ENCODE measurements at regions not wholly inside any gene's neighbourhood (a gene's known extent, or its start where the extent isn't known, plus 50 kb on each side); places are given as distances from the start of the nearest gene placed in this dataset.
A peak's percentile ranks its signal among the peaks of the same experiment; 100 is the strongest.

DNA sequence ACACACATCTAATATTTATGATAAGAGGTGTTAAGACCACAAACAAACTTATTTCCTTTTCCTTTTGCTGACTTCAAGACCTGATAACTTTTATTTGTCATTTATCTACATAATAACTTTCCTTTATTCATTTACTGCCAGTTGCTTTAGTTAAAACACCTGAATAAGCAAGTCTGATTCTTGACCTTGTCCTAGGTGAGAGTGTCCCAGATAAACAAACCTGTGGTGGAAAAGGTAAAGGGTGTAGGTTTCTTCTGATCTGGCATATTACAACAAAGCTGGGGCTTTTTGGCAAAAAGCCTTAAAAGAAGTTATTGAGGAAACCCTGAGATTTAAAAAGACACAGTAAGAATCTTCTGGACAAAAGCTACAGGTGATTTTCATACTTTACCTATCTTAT is 191.5 kb downstream of the ZBBX start:
- no peak for DNase-seq (ENCODE audit: low read depth, low spot score)

DNA sequence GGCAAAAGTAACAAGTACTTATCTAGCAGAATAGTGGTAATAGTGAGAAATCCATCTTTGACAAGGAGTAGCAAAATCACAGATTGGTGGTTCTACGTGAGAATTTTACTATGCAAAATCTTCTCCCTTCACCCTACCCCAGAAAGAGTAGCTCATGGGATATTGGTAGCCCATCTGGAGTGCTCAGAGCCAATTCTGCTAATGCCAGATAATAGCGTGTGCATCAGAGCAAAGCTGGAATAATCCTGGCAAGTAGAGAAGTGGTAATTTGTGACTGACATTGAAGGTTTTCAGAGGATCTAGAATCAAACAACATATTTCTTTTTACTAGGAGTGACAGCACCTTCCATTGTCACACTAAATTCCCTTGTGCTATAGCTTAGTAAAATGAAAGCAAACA is 192.9 kb downstream of the ZBBX start:
- no peak for DNase-seq (ENCODE audit: low read depth, low spot score)

- no peak for DNase-seq (ENCODE audit: low read depth, low spot score)
Observed at GRCh38 chr3:167184511-167184910, 195.6 kb downstream of the ZBBX start.

DNA sequence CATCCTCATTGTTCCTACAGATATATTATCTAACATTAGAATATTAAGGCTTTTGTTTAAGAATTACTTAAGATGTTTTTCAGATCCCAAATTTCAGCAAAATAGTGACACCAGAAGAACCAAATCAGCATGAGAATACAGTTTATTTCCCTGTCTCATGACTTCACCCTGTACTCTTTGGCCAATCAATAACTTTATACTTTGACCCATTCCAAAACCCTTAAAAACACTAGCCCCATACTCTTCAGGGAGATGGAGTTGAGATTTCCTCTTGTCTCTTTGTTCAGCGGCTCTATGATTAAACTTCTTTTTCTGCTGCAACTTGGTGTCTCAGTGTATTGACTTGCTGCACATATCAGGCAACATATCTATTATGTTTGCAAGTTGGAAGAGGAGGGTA is 207.7 kb downstream of the ZBBX start:
- DNase-seq (ENCODE audit: low read depth, low spot score): no peak

GRCh38 chr3:167167491-167167890 is 212.6 kb downstream of the ZBBX start:
- DNase-seq (ENCODE audit: low read depth, low spot score): no peak

GRCh38 chr3:167166594-167167253 is 213.4 kb downstream of the ZBBX start:
- no peak for DNase-seq (ENCODE audit: low read depth, low spot score)

GRCh38 chr3:167166012-167166411 is 214.1 kb downstream of the ZBBX start:
- DNase-seq (ENCODE audit: low read depth, low spot score): no peak

- DNase-seq (ENCODE audit: low read depth, low spot score): no peak
Observed at GRCh38 chr3:167163580-167163979, 216.5 kb downstream of the ZBBX start.

- DNase-seq (ENCODE audit: low read depth, low spot score): no peak
Observed at GRCh38 chr3:167162083-167162482, 218.0 kb downstream of the ZBBX start.

DNA sequence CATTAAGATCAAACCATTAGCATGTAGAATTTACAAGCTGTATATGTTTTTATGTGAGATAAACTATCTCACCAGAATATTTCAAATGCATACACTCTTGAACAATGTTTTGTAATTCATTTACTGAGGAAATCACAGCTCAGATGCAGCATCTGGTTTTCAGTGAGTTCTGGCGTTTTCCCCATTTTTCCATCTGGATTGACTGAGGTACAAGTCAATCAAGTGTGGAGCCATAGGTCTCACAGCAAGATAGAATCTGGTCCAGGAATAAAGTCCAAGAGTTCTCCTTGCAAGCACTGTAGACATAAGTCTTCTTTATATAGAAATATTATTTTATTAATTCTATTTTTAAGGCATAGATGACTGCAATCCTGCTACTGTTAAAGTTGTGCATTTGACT is 219.3 kb downstream of the ZBBX start:
- DNase-seq (ENCODE audit: low read depth, low spot score): no peak

DNA sequence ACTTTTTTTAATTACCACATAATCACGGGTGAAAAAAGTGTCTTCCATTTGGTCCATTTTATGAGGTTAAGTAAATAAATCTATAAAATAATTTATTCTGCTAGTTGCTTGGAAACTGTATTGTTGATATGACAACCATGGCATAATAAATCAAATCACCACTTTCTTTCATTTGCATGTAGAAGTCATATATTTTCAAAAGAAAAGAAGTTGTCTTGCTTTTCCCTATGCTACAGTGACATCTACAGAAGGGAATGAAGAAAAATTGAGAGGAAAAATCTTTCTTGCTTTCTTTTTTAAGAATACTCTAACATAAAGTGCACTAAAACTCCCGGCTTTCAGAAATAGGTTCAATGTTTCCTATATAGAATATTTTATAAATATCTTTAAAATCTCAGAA is 228.5 kb downstream of the ZBBX start:
- DNase-seq (ENCODE audit: low read depth, low spot score): no peak

DNA sequence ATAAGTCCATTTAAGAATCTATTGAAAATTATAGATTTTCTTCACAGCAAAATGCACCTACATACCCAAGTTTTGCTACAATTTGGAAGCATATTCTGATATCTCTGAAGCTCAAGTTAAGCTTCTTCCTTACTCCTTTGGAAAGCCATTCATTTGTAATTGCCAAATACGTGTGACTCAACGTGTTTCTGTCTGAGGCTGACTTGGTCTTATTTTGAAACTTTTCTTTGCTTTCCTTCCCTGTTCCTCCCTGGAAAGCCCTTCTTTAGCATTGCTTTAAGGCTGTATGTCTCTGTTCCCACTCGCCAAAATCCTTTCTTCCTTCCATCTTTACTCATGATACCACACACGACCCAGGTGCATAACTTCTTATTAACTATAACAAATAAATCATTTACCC is 232.0 kb downstream of the ZBBX start:
- no peak for DNase-seq (ENCODE audit: low read depth, low spot score)

DNA sequence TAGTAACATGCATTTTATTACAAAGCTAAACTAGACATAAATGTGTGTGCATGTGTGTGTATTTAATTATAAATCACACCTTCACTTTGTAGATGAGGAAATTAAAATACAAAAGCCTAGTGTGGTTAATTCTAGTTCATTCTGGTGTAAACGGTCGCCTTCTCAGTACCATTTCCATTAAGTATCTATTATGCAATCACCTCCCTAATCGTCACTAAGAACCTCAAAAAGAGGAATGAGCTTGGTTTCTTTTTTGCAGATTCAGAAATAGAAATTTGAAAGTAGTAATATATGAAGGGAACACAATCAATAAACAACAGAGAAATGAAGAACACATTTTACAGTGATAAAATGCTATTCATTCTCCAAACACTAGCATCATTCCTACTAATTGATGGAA is 233.2 kb downstream of the ZBBX start:
- no peak for DNase-seq (ENCODE audit: low read depth, low spot score)

DNA sequence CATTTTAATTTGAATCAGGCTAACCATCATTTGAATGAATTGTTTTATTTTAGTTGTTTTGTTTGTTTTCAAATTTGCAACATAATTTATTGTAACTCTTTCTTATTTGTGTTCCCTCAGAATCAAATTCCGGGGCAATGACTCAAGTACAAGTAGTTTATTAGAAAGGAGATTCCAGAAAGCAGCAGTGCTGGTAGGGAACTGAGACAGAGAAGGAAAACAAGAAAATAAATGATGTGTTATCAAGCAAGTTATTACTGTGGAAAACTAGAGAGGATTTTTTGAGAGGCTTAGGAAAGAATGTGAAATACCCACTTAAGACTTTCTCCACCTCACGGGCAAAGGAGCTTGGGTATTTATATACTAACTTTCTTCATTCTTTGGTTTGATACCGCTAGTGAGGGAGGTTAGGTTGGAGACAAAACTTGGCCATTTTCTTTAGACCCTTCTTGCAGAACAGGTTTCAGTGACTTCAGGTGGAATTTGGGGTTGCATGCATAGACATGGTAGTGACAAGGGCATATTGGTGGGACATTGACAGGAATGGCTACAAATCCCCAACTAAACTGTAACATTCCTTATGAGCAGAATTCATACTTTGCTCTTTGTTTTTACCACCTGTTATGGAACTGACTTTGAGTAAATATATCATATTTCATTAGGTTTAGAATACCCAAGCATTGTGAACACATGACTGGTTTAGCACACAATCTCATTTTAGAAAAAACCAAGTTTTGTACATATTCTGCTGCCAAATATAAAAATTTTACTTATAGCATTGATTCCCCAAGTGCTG is 254.3 kb downstream of the ZBBX start:
- no peak for DNase-seq (ENCODE audit: low read depth, low spot score)

DNA sequence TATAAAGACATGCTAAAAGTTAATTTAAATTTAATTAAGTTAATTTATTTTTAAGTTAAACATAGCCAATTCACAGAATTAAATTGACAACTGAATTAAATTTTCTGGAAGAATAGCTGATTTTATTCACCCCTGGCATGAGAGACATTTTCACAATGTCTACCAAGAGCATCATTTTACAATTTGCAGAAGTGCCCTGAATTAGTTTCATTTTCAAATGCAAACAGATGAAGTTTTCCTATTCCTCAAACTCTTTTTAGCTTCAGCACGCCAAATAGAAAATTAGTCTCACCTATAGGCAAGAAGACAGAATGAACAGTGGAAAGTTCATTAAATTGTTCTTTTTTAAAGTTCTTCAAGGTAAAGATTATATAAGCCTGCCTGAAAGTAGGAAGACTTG is 259.3 kb downstream of the ZBBX start:
- no peak for DNase-seq (ENCODE audit: low read depth, low spot score)

GRCh38 chr3:167116120-167116922 is 263.8 kb downstream of the ZBBX start:
- no peak for DNase-seq (ENCODE audit: low read depth, low spot score)

- DNase-seq (ENCODE audit: low read depth, low spot score): no peak
Observed at GRCh38 chr3:167115331-167115934, 264.7 kb downstream of the ZBBX start.

- DNase-seq (ENCODE audit: low read depth, low spot score): no peak
Observed at GRCh38 chr3:167114619-167115018, 265.5 kb downstream of the ZBBX start.

GRCh38 chr3:167113035-167113830 is 266.9 kb downstream of the ZBBX start:
- DNase-seq (ENCODE audit: low read depth, low spot score): no peak

GRCh38 chr3:167110901-167111300 is 269.2 kb downstream of the ZBBX start:
- DNase-seq (ENCODE audit: low read depth, low spot score): peak; percentile 59

DNA sequence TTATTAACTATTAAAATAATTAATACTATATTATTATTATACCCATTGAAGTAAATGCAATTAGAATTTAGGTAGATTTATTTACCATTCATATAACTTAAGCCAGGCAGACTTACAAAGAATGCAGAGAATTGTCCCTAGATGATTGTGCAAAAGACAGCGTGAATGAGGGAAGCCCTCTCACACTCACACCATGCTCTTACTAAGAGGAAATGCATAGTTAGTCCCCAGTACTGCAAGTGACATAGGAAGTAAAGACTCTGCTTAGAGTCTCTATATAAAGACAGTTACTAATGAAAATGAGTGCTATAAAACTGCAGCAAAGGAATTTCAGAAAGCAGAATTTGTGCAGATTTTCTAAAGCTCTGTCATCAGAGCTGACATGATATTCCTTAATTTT is 270.4 kb downstream of the ZBBX start:
- no peak for DNase-seq (ENCODE audit: low read depth, low spot score)

All from iPS DF 19.7 (cell line).